ENCODE measurements at regions not wholly inside any gene's neighbourhood (a gene's known extent, or its start where the extent isn't known, plus 50 kb on each side); places are given as distances from the start of the nearest gene placed in this dataset.

DNA sequence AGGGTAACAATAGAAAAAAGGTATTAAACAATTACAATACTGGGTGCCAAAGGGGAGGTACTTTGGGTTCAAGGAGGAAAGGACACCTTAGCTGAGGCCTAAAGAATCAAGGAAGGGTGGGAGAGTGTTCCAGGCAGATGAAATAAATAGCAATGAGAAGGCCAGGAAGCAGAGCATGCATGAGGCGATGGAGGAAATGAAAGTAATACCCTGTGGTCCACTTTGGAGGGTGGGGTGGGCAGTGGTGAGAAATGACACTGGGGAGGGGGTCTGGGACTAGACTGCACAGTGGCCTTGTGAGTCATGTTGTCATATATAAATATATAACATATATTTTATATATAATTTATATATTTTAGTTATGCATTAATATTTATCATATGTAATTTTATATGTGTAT is 55.9 kb downstream of the BHLHE40 start:
- no peaks in the 10 kb centered on the region for H3K27me3 ChIP-seq (ENCODE audit: insufficient read depth, low read depth, severe bottlenecking)
- DNase-seq, result no peak
- H3K4me3 ChIP-seq (ENCODE audit: low read depth, low read length), result no peak overlapping the region
- no peak overlapping the region for H3K27ac ChIP-seq
- no peaks in the 10 kb centered on the region for H3K36me3 ChIP-seq
- H3K9me3 ChIP-seq (ENCODE audit: severe bottlenecking), result no peaks in the 10 kb centered on the region
- TF ChIP-seq, protein P1, sequence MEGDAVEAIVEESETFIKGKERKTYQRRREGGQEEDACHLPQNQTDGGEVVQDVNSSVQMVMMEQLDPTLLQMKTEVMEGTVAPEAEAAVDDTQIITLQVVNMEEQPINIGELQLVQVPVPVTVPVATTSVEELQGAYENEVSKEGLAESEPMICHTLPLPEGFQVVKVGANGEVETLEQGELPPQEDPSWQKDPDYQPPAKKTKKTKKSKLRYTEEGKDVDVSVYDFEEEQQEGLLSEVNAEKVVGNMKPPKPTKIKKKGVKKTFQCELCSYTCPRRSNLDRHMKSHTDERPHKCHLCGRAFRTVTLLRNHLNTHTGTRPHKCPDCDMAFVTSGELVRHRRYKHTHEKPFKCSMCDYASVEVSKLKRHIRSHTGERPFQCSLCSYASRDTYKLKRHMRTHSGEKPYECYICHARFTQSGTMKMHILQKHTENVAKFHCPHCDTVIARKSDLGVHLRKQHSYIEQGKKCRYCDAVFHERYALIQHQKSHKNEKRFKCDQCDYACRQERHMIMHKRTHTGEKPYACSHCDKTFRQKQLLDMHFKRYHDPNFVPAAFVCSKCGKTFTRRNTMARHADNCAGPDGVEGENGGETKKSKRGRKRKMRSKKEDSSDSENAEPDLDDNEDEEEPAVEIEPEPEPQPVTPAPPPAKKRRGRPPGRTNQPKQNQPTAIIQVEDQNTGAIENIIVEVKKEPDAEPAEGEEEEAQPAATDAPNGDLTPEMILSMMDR (IDR thresholded peaks at IDR 0.05; ENCODE audit: low read depth, low read length), result no peak

DNA sequence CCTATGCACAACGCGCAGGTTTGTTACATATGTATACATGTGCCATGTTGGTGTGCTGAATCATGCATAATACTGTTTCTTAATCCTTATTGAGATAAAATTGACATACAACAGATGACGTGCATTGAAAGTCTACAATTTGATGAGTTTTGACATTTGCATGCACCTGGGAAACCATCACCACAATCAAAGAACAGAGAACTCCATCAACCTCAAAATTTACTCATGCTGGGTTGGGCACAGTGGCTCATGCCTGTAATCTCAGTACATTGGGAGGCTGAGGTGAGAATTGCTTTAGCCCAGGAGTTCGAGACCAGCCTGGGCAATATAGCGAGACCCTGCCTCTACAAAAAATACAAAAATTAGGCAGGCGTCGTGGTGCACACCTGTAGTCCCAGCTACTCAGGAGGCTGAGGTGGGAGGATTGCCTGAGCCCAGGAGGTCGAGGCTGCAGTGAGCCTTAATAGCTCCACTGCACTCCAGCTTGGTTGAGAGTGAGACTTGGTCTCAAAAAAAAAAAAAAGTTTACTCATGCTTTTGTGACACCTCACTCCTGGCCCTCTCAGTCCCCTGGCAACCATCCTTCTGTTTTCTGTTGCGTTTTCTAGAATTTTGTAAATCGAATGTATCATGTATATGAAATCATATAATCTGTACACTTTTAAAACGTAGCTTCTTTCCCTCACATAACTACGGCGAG is 56.6 kb downstream of the BHLHE40 start:
- H3K4me3 ChIP-seq (ENCODE audit: low read depth, low read length), result no peak overlapping the region
- no peak for DNase-seq
- H3K27me3 ChIP-seq (ENCODE audit: insufficient read depth, low read depth, severe bottlenecking), result no peaks in the 10 kb centered on the region
- TF ChIP-seq, protein P1 (IDR thresholded peaks at IDR 0.05; ENCODE audit: low read depth, low read length), result no peak
- H3K27ac ChIP-seq, result no peak overlapping the region
- H3K9me3 ChIP-seq (ENCODE audit: severe bottlenecking), result no peaks in the 10 kb centered on the region
- no peaks in the 10 kb centered on the region for H3K36me3 ChIP-seq

- DNase-seq, result no peak
- no peak overlapping the region for H3K27ac ChIP-seq
- no peaks in the 10 kb centered on the region for H3K9me3 ChIP-seq (ENCODE audit: severe bottlenecking)
- H3K36me3 ChIP-seq, result no peaks in the 10 kb centered on the region
- H3K4me3 ChIP-seq (ENCODE audit: low read depth, low read length), result no peak overlapping the region
- TF ChIP-seq, protein P1 (IDR thresholded peaks at IDR 0.05; ENCODE audit: low read depth, low read length), result no peak
- no peaks in the 10 kb centered on the region for H3K27me3 ChIP-seq (ENCODE audit: insufficient read depth, low read depth, severe bottlenecking)
Measured at GRCh38 chr3:5036392-5036766, 57.1 kb downstream of the BHLHE40 start.

DNA sequence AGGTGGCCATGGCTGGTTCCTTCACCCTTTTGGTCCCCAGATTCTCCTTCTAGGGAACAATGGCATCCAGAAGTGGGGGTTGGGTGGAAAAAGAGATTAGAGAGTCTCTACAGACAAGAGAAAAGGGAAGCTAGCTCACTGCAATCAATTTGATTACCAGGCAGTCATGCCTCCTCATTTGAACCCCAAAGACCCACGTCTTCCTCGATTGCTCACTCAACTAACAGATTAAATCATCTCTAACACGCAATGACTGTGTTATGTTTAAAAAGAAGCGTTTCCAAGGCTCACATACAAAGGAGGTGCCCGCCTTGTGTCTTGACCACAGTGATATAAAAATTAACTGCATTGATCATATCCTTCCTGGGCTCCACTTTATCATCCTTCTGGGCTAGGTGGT is 57.6 kb downstream of the BHLHE40 start:
- no peaks in the 10 kb centered on the region for H3K9me3 ChIP-seq (ENCODE audit: severe bottlenecking)
- H3K4me3 ChIP-seq (ENCODE audit: low read depth, low read length), result no peak overlapping the region
- DNase-seq, result no peak
- H3K27ac ChIP-seq, result no peak overlapping the region
- H3K36me3 ChIP-seq, result no peaks in the 10 kb centered on the region
- H3K27me3 ChIP-seq (ENCODE audit: insufficient read depth, low read depth, severe bottlenecking), result no peaks in the 10 kb centered on the region
- TF ChIP-seq, protein P1 (IDR thresholded peaks at IDR 0.05; ENCODE audit: low read depth, low read length), result no peak

DNA sequence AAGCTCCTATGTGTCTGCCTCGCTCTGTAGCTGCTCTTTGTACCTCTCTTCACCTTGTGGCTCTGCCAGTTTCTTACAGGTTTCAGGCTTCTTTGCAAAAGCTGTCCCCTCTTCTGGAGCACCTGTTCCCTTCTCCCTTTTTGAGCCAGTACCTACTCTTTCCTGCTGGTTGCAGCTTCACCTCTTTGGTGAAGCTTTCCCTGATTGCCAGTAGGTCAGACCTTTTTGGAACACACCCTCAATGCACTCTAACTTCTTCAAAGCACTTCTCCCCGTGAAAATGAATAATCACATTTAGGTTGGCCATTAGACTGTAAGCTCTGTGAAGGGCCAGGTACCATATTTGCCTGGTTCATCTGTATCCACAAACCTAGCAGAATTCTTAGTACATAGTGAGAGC is 60.3 kb downstream of the BHLHE40 start:
- no peaks in the 10 kb centered on the region for H3K27me3 ChIP-seq (ENCODE audit: insufficient read depth, low read depth, severe bottlenecking)
- no peak overlapping the region for H3K27ac ChIP-seq
- no peak for DNase-seq
- H3K9me3 ChIP-seq (ENCODE audit: severe bottlenecking), result no peaks in the 10 kb centered on the region
- TF ChIP-seq, protein P1 (IDR thresholded peaks at IDR 0.05; ENCODE audit: low read depth, low read length), result no peak
- no peak overlapping the region for H3K4me3 ChIP-seq (ENCODE audit: low read depth, low read length)
- no peaks in the 10 kb centered on the region for H3K36me3 ChIP-seq

- Histone ChIP-seq H3K4me3 (ENCODE audit: low read depth, low read length) (no peak overlapping the region), H3K27me3 (ENCODE audit: insufficient read depth, low read depth, severe bottlenecking) (no peaks in the 10 kb centered on the region), H3K36me3 (no peaks in the 10 kb centered on the region), H3K27ac (no peak overlapping the region), H3K9me3 (ENCODE audit: severe bottlenecking) (no peaks in the 10 kb centered on the region)
- no peak for DNase-seq
- TF ChIP-seq, protein P1 (IDR thresholded peaks at IDR 0.05; ENCODE audit: low read depth, low read length), result no peak
Measured at GRCh38 chr3:5041315-5041714, 62.1 kb downstream of the BHLHE40 start.
